Sigmoid colon (tissue), 6 donors: ENCODE measurements at regions not wholly inside any gene's neighbourhood (a gene's known extent, or its start where the extent isn't known, plus 50 kb on each side); places are given as distances from the start of the nearest gene placed in this dataset.

Source experiments
- DNase-seq: peaks from one replicate; pipeline ENCODE4 v3.0.0-alpha.2; 2019
- H3K27ac ChIP-seq, 4 donors: fragments of 200-600 bp; sonication (generic); one replicate each; pipeline ENCODE4 v1.5.1; 2016 to 2019; ENCODE audit warnings: mild to moderate bottlenecking in 1 of 4
- H3K27me3 ChIP-seq, 3 donors: fragments of 200-600 bp; sonication (generic); one replicate each; pipeline ENCODE4 v1.5.1; 2019; ENCODE audit warnings: mild to moderate bottlenecking in 1 of 3
- H3K36me3 ChIP-seq, 4 donors: fragments of 200-600 bp; sonication (generic); one replicate each; pipeline ENCODE4 v1.5.1; 2016 to 2019
- H3K4me1 ChIP-seq, 4 donors: fragments of 200-600 bp; sonication (generic); one replicate each; pipeline ENCODE4 v1.5.1; 2017 to 2019
- H3K4me3 ChIP-seq, 4 donors: fragments of 200-600 bp; sonication (generic); one replicate each; pipeline ENCODE4 v1.5.1; 2017 to 2019; ENCODE audit warnings: mild to moderate bottlenecking in 2 of 4, moderate library complexity in 1 of 4
- H3K9me3 ChIP-seq, 4 donors: fragments of 200-600 bp in 3 of 4; sonication (generic) in 3 of 4; one replicate each; pipeline versions ENCODE4 v1.5.1 to v1.6.1; 2013 to 2019
- EP300 ChIP-seq, 4 donors: sonication (generic); formaldehyde crosslinking; IDR thresholded peaks; one replicate each; pipeline ENCODE4 v1.6.1; 2017; ENCODE audit warnings: antibody characterized with exemption in 4 of 4
- POLR2A ChIP-seq, 2 donors: fragments of 450-650 bp; IDR thresholded peaks; one replicate each; pipeline ENCODE4 v1.6.1; 2016; ENCODE audit warnings: antibody characterized with exemption in 2 of 2, mild to moderate bottlenecking in 2 of 2, moderate library complexity in 2 of 2
- POLR2AphosphoS5 ChIP-seq, 4 donors: sonication (generic); formaldehyde crosslinking; IDR thresholded peaks; one replicate each; pipeline ENCODE4 v1.6.1; 2017; ENCODE audit warnings: antibody characterized with exemption in 4 of 4
- WGBS, 2 donors: extraction: QIAGEN DNeasy Blood & Tissue Kit; methylation state at CpG; one replicate each; pipeline ENCODE4 v1.1.7; 2013; 5-methylcytosine and 5-hydroxymethylcytosine counted together
- intact Hi-C: fragments of 100-400 bp; cut with DNase I; formaldehyde crosslinking; loops from one replicate; pipeline ENCODE4 v1.15.1; 2023
- TF ChIP-seq, protein P1 (sequence below), 4 experiments: fragments of 450-650 bp in 3 of 4; fragments of 200-600 bp in 1 of 4; IDR thresholded peaks; one replicate each; pipeline ENCODE4 v1.5.1; 2016 to 2019; ENCODE audit warnings: antibody characterized with exemption in 4 of 4, mild to moderate bottlenecking in 3 of 4, moderate library complexity in 2 of 4
- donor health status: healthy with polysubstance abuse.
- donor health status: healthy.

DNA sequence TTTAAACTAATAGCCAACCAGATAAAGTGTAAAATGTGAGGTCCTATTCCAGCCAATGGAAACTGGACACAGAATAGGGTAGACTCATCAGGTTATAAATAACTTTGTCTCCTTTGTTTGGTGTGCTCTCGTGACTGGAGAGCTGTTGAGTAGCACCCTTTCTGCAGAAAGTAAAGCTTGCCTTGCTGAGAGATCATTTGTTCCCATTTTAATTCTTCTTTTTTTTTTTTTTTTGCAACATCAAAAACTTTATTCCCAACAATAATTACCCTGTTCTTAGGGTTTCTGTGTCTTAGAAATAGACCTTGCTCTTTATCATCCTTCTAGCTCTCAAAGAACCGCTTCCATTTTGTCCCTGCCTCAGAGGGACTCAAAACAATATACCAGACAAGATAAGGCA, 220.4 kb downstream of the FAM76B start:
- no peaks in the 10 kb centered on the region for H3K36me3 ChIP-seq
- DNase-seq = no peak
- H3K9me3 ChIP-seq = peaks cover 0 to 3% (median 1%) of the 10 kb centered on the region in 4 donors
- intact Hi-C loops = no loop called here
- no peak overlapping the region for H3K4me3 ChIP-seq
- no peaks in the 10 kb centered on the region for H3K4me1 ChIP-seq
- no peak overlapping the region for H3K27ac ChIP-seq
- 86 to 95% methylated on average over 2 of the region's 2 CpGs for WGBS, 2 donors
- no peaks in the 10 kb centered on the region for H3K27me3 ChIP-seq
- TF ChIP-seq POLR2AphosphoS5 (IDR thresholded peaks at IDR 0.05) = no peak
- TF ChIP-seq EP300 (IDR thresholded peaks at IDR 0.05) = no peak
- TF ChIP-seq, protein P1, sequence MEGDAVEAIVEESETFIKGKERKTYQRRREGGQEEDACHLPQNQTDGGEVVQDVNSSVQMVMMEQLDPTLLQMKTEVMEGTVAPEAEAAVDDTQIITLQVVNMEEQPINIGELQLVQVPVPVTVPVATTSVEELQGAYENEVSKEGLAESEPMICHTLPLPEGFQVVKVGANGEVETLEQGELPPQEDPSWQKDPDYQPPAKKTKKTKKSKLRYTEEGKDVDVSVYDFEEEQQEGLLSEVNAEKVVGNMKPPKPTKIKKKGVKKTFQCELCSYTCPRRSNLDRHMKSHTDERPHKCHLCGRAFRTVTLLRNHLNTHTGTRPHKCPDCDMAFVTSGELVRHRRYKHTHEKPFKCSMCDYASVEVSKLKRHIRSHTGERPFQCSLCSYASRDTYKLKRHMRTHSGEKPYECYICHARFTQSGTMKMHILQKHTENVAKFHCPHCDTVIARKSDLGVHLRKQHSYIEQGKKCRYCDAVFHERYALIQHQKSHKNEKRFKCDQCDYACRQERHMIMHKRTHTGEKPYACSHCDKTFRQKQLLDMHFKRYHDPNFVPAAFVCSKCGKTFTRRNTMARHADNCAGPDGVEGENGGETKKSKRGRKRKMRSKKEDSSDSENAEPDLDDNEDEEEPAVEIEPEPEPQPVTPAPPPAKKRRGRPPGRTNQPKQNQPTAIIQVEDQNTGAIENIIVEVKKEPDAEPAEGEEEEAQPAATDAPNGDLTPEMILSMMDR (IDR thresholded peaks at IDR 0.05) = no peak
- no peak for TF ChIP-seq POLR2A (IDR thresholded peaks at IDR 0.05)

DNA sequence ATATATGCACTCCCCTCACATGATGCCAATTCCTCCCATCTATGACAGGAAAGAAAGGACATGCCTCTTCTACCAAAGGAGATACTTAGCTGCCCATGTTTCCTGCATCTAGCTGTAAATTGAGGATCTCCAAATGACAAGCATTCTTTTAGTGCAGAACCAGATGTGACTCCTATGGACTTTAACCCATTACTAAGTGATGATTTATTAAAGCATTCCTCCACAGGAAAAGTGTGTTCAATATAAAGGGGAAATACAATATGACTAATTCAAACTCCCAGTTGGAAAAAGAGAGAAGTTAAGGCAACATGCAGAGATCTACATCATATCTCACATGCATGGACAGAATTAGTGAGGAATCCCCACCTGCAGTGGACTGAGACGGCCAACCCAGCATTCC, 221.3 kb downstream of the FAM76B start:
- intact Hi-C loops = no loop called here

DNA sequence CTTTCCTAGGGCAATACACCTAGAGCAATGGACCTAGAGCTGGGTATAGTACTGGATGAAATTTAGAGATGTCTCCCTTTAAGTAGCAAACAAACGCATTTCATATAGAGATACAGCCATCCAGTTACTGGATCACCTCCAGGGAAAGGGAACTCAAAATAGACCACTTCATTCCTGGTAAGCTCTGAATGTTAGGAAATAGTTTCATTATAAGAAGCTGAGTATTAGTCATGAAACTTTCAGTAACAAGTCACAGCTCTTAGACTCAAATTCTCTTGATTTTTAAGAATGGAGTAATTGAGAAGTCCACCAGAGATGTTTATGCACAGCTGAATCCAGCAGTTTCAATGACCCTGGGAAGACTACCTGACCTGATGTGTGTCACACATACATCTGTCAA, 221.9 kb downstream of the FAM76B start:
- WGBS, 2 donors = 84 to 91% methylated on average over 1 of the region's 1 CpG
- intact Hi-C loops = no loop called here
- no peak overlapping the region for H3K27ac ChIP-seq

More for the DNA sequence above, 221.3 kb downstream of the FAM76B start:
- no peak for DNase-seq
- H3K4me1 ChIP-seq = no peaks in the 10 kb centered on the region
- no peaks in the 10 kb centered on the region for H3K27me3 ChIP-seq
- H3K36me3 ChIP-seq = no peaks in the 10 kb centered on the region
- H3K4me3 ChIP-seq = no peak overlapping the region
- WGBS, 2 donors = 91 to 92% methylated on average over 1 of the region's 1 CpG
- peaks cover 0 to 3% (median 1%) of the 10 kb centered on the region in 4 donors for H3K9me3 ChIP-seq
- H3K27ac ChIP-seq = no peak overlapping the region
- TF ChIP-seq, protein P1 (IDR thresholded peaks at IDR 0.05) = no peak
- no peak for TF ChIP-seq POLR2A (IDR thresholded peaks at IDR 0.05)
- TF ChIP-seq EP300 (IDR thresholded peaks at IDR 0.05) = no peak
- no peak for TF ChIP-seq POLR2AphosphoS5 (IDR thresholded peaks at IDR 0.05)

DNA sequence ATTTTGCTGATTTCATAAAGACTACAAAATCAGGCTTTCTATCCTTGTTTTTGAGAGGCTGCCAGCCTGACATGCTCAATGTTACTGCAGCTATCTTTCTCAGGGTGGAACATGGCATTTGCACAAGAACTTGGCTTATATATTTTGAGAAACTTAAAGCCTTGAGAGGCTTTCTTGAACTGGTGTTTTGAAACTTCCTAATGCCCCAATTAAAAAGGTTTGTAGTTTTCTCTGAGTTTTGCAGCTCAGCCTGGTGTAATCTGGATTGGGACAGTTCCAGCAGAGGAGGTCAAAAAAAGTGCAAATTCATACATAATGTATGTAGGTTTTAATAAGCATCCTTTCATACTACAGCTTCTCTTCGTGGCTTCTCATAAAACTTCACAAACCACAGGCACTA, 223.4 kb downstream of the FAM76B start:
- H3K4me1 ChIP-seq = no peaks in the 10 kb centered on the region
- no peaks in the 10 kb centered on the region for H3K27me3 ChIP-seq
- no peak overlapping the region for H3K4me3 ChIP-seq
- H3K9me3 ChIP-seq = peaks cover 0 to 3% (median 1%) of the 10 kb centered on the region in 4 donors
- H3K27ac ChIP-seq = no peak overlapping the region
- TF ChIP-seq POLR2AphosphoS5 (IDR thresholded peaks at IDR 0.05) (no peak), EP300 (IDR thresholded peaks at IDR 0.05) (no peak), POLR2A (IDR thresholded peaks at IDR 0.05) (no peak)
- TF ChIP-seq, protein P1 (IDR thresholded peaks at IDR 0.05) = no peak
- WGBS, 2 donors = 39 to 48% methylated on average over 1 of the region's 1 CpG
- no peaks in the 10 kb centered on the region for H3K36me3 ChIP-seq
- intact Hi-C loops = no loop called here
- no peak for DNase-seq

More for the DNA sequence above, 221.9 kb downstream of the FAM76B start:
- TF ChIP-seq POLR2A (IDR thresholded peaks at IDR 0.05) (no peak), POLR2AphosphoS5 (IDR thresholded peaks at IDR 0.05) (no peak)
- H3K4me1 ChIP-seq = no peaks in the 10 kb centered on the region
- H3K9me3 ChIP-seq = peaks cover 0 to 3% (median 1%) of the 10 kb centered on the region in 4 donors
- H3K4me3 ChIP-seq = no peak overlapping the region
- no peaks in the 10 kb centered on the region for H3K36me3 ChIP-seq
- no peaks in the 10 kb centered on the region for H3K27me3 ChIP-seq
- DNase-seq = no peak

DNA sequence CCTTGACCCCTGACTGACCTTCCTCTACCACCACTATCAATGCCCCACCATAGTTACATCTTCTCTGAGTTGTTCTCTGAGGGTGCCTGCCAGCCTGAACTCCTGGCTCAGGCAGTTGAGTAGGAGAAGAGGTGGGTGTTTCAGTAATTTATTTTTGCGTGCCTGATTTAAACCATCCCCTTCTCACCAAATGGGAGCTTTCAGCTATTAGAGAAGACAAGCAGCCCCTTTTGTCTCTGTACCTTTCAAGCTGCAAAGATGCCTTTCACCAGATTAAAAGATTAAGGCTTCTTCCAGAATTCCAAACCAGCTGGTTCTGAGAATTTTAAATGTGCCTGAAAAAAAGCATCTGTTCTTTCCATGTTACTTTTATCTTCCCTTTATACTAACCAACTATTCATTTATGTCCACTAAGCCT, 223.8 kb downstream of the FAM76B start:
- 87 to 90% methylated on average over 1 of the region's 1 CpG for WGBS, 2 donors
- DNase-seq = no peak
- Histone ChIP-seq H3K4me3 (no peak overlapping the region), H3K27me3 (no peaks in the 10 kb centered on the region), H3K36me3 (no peaks in the 10 kb centered on the region), H3K4me1 (no peaks in the 10 kb centered on the region), H3K27ac (no peak overlapping the region), H3K9me3 (peaks cover 0 to 3% (median 1%) of the 10 kb centered on the region in 4 donors)
- intact Hi-C loops = no loop called here
- TF ChIP-seq EP300 (IDR thresholded peaks at IDR 0.05) (no peak), POLR2A (IDR thresholded peaks at IDR 0.05) (no peak)
- TF ChIP-seq, protein P1 (IDR thresholded peaks at IDR 0.05) = no peak
